CD4-positive, alpha-beta T cell treated with Interferon alpha-2 for 1 hour (primary cell): ENCODE measurements at regions not wholly inside any gene's neighbourhood (a gene's known extent, or its start where the extent isn't known, plus 50 kb on each side); places are given as distances from the start of the nearest gene placed in this dataset.

Experiments
- DNase-seq, 2 donors: peaks; one replicate each; pipeline ENCODE4 v3.0.0-alpha.2; 2020 to 2022

GRCh38 chr5:86880785-86881492 lies 263.2 kb downstream of the COX7C start:
- DNase-seq: peak; percentile 27 to 61

- no peak for DNase-seq
Observed at GRCh38 chr5:86881493-86882090, 263.9 kb downstream of the COX7C start.

DNA sequence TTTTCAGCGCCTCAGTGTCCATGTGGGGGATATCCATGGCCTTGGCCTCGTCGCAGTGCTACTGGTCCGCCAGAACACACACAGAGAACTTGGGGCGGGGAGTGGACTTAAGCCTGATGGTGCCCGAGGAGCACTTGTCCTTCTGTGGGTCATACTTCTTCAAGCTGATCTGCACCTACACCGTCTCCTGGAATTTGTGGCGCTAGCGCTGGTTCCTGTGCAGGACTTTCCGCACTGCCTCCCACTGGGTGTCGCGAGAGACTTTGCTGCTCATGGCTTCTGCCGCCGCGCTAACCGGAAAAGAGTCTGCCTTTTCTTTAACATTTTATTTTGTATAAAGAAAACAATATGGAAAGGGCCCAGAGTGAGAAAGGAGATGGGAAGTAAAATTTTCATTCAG lies 266.9 kb downstream of the COX7C start:
- no peak for DNase-seq

- no peak for DNase-seq
Observed at GRCh38 chr5:86885011-86885410, 267.3 kb downstream of the COX7C start.

GRCh38 chr5:86885489-86886230 lies 267.9 kb downstream of the COX7C start:
- DNase-seq: no peak

DNA sequence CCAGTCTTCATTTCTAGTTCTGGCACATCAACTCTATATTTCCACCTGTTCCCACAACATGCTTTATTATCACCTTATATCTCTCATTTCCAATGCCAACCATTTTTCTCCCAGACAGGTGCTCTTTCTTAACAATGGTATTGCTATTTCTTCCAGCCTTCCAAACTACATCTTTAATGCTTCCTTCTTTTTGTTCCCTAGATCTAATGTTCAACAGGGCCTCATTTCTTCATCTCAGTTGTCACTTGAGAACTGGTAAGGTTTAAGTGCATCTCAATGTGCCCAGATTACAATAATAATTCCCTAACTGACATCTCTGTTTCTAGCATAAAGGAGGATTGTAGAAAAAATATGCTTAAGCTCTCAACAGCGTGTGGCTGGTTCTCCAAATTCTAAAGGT lies 272.6 kb downstream of the COX7C start:
- no peak for DNase-seq

DNA sequence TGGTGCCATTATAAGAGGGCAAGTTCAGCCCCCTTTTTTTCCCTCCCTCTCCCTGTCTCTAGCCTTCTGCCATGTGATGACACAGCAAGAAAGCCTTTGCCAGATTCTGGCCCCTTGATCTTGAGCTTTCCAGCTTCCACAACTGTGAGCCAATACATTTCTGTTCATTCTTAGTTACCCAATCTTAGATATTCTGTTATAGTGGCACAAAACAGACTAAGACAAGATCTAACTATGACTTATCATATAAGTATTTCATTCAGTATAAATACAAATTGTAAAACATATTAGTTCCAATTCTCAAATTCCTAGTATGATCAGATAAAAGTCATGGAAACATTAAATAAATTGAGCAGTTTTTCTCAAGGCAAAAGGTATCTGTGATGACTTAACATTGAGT lies 276.3 kb downstream of the COX7C start:
- no peak for DNase-seq

GRCh38 chr5:86896916-86897315 lies 279.2 kb downstream of the COX7C start:
- no peak for DNase-seq

- no peak for DNase-seq
Observed at GRCh38 chr5:86909418-86910295, 291.9 kb downstream of the COX7C start.

- DNase-seq: peak in 1 of 2 donors; percentile 23
Observed at GRCh38 chr5:86917117-86917579, 299.4 kb downstream of the COX7C start.

GRCh38 chr5:86918246-86918645 lies 300.5 kb downstream of the COX7C start:
- peak in 1 of 2 donors; percentile 4 for DNase-seq

- DNase-seq: no peak
Observed at GRCh38 chr5:86926033-86926432, 308.3 kb downstream of the COX7C start.

GRCh38 chr5:86929123-86929766 lies 311.5 kb downstream of the COX7C start:
- no peak for DNase-seq

GRCh38 chr5:86951761-86952160 lies 315.9 kb upstream of the RASA1 start:
- no peak for DNase-seq

DNA sequence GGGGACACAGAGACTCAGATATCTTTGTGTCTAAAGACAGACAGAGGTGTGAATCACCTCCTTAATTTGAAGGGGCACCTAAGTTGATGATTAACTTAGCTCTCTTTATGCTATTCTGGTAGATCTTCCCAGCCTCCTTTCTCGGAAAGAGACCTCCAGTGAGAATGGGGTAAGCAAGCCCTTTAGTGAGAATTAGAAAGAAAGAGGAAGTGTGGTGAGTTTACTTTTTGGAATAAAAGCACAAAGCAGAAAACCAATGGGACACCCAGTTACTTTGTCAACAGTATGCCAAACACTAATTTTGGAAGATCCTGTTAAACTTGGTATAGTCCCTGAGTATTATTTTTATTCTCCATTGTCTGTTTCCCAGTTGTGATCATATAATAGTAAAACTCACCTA lies 302.8 kb upstream of the RASA1 start:
- no peak for DNase-seq

DNA sequence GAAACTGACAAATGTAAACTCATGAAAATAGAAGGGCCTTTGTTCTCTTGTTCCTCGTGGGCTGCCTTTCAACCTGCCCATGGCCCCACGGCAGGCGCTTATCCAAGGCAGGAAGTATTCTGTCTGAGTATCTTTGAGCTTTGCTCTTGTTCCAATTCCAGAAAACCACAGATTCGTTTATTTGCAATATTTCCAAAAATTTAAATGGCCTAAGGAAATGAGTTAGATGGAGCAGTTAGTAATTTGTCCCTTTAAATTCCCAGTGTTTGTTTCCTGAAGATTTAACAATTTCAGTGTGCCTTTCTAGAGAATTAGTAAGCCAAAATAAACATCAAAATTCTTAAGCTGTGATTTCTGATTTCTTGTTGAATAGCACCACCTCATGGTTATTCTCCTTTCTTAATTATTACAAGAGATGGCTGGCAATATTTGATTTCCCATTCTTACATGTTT lies 299.4 kb upstream of the RASA1 start:
- DNase-seq: peak in 1 of 2 donors; percentile 25

GRCh38 chr5:86970361-86970760 lies 297.3 kb upstream of the RASA1 start:
- DNase-seq: no peak

DNA sequence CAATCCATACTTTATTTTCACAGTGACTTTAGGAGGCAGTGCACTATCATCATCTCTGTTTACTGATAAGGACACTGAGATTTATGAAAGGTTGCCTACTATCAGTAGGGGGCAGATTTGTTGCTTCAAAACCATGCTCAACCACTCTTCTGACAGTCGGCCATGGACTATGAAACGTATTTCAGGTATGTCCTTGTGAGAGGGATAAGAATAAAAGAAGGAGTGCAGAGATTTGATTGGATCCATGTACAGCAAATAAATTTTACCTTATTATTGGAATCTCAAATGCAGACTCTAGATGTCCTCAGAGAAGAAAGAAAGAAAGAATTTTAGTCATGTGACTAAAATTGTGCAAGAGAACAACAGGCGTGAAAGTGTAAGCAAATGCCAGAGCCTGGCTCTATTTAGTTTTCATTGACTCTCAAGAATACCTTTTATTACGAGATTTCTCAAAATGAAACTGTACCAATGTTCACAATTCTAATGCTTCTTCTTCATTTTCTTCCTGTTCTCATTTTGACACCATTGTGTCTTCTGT lies 296.6 kb upstream of the RASA1 start:
- DNase-seq: peak in 1 of 2 donors; percentile 22

GRCh38 chr5:86974955-86975354 lies 292.7 kb upstream of the RASA1 start:
- DNase-seq: no peak

GRCh38 chr5:86977190-86977589 lies 290.5 kb upstream of the RASA1 start:
- no peak for DNase-seq

DNA sequence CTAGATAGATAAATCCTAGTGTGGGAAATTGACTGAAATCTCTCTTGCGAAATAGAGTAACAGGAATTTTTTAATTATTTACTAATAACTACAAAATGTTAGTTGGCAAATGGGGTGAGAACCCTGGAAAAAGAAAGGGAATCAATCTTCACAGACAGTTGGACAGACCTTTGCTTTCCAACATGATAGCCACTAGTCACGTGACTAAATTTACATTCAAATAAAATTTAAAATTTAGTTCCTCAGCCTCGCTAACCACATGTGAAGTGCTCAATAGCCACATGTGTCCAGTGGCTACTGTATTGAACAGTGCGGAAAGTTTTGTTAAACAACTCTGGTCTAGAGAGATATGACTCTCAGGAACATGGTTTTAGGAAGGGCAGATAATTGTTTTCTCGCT lies 289.9 kb upstream of the RASA1 start:
- no peak for DNase-seq

DNA sequence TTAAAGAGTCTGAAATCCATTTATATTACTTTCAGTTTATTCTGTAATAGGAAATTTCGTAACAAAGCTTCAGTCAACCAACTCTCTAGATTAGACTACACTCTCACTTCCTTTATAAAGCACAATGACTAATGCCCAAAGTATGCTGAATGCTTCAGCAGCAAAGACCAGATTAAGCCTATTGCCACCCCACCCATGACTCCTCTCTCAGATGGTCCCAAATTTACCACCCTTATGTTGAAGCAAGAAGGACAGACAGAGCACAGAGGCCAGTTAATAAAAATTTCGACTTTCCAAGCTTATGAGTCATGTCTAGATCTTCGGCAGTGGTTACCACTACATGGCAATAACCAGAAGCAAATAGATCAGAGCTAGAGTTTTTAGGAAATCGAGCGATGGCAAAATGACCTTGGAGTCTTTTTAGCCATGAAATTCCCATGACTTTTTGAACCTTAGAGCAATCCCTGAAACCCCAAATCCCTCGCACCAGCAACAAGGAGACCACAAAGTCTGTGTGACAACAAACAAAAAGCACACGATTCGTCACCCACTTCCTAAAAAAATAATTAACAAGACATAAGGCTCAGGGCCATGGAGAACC lies 287.8 kb upstream of the RASA1 start:
- DNase-seq: no peak
